HFF-Myc (cell line): ENCODE measurements at regions not wholly inside any gene's neighbourhood (a gene's known extent, or its start where the extent isn't known, plus 50 kb on each side); places are given as distances from the start of the nearest gene placed in this dataset.

Experiments
- DNase-seq: peaks from one replicate; pipeline ENCODE4 v3.0.0-alpha.2; 2011; ENCODE audit warnings: low read depth; ENCODE audit errors: extremely low read depth
- H3K4me3 ChIP-seq: replicated peaks from 2 replicates; pipeline ENCODE4 v1.5.1; 2011; ENCODE audit warnings: low read depth, mild to moderate bottlenecking, control low read depth, low read length
- TF ChIP-seq, protein P1 (sequence below): IDR thresholded peaks from 2 replicates; pipeline ENCODE4 v1.5.1; 2012; ENCODE audit warnings: mild to moderate bottlenecking, low read depth, low read length, control low read depth; ENCODE audit errors: missing control alignments

DNA sequence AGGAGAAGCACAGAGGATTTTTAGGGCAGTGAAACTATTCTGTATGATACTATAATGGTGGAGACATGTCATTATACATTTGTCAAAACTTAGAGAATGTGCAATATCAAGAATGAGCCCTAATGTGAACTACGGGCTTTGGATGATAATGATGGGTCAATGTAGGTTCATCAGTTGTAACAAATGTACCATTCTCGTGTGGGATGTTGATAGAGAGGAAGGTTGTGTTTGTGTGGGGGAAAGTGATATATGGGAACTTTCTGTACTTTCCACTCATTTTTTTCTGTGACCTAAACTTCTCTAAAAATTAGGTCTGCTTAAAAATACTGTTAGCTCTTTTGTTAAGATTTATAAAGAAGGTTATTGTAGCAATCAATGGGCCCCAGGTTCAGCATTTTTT is 138.9 kb downstream of the SPATA31D1 start:
- no peak for DNase-seq

DNA sequence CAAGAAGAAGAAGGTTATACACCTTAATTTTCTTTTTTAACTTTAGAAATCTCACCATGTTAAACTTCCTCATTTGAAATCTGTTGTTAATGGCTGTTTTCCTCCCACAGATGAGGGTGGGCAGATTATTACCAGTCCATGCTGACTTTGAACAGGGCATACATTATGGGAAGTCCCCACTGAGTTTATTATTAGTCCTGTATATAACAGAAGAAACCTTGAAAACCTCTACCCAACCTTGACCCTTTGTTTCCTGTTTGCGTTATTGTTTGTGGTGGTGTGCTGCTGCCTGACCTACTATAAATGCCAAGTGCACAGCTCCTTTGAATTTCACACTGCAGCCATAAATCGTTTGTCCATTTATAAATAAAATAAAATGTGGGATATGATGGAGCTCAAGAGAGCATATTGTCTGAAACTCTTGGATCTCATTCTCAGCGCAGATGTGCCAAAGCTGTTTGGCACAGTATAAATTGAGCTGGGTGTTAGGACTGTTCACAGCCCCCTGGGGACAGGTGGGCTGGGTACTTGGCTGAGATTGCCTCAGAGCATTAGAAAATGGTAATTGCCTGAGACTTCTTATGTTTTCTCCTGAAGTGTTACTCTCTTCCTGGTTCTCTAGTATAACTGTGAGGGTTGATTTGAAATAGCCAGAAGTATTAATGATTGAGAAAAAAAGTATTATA is 139.6 kb downstream of the SPATA31D1 start:
- TF ChIP-seq, protein P1, sequence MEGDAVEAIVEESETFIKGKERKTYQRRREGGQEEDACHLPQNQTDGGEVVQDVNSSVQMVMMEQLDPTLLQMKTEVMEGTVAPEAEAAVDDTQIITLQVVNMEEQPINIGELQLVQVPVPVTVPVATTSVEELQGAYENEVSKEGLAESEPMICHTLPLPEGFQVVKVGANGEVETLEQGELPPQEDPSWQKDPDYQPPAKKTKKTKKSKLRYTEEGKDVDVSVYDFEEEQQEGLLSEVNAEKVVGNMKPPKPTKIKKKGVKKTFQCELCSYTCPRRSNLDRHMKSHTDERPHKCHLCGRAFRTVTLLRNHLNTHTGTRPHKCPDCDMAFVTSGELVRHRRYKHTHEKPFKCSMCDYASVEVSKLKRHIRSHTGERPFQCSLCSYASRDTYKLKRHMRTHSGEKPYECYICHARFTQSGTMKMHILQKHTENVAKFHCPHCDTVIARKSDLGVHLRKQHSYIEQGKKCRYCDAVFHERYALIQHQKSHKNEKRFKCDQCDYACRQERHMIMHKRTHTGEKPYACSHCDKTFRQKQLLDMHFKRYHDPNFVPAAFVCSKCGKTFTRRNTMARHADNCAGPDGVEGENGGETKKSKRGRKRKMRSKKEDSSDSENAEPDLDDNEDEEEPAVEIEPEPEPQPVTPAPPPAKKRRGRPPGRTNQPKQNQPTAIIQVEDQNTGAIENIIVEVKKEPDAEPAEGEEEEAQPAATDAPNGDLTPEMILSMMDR = no peak
- no peak overlapping the region for H3K4me3 ChIP-seq
- DNase-seq = no peak

More for the DNA sequence above, 138.9 kb downstream of the SPATA31D1 start:
- H3K4me3 ChIP-seq = no peak overlapping the region
- TF ChIP-seq, protein P1 = no peak

DNA sequence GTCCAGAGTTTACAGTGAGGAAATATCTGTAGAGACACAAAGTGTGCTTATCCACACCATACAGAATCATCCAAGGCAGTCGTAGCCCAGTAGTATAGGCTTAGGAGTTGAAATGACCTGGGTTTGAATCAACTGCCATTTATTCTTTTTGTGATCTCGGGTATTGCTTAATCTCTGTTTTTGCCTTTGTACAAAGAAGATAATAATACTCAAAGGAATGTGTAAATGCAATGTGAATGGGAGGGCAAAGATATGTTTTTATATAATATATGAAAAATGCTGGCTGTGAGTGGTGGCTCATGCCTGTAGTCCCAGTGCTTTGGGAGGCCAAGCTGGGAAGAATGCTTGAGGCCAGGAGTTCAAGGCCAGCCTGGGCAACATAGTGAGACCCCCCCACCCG is 141.1 kb downstream of the SPATA31D1 start:
- TF ChIP-seq, protein P1 = no peak
- DNase-seq = no peak
- no peak overlapping the region for H3K4me3 ChIP-seq

DNA sequence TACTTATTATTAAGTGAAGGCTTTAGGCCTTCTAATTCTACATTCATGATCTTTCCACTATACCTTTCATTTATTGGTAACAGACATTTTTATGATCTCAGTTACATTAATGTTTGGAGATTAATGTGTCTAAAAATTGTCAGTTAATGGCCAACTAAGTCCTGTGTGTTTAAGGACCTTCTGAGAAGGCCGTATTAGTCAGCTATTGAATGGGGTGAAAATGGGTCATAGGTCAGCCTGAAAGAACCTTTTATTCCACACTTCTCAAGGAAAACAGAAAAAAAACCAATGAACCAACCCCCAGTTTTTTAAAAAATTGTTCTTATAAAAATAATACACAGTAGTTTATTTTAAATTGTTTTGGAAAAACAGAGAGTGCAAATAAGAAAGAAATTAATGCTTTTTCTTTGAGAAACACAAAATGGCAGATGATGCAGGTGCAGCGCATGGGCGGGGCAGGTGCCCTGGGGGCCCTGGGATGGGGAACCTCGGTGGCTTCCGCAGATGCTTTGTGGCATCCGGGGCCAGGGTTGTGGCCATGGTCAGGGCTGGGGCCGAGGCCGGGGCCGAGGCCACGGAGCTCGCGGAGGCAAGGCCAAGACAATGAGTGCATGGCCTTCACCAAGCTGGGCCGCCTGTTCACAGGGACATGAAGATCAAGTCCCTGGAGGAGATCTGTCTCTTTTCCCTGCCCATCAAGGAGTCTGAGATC is 141.9 kb downstream of the SPATA31D1 start:
- TF ChIP-seq, protein P1 = no peak
- H3K4me3 ChIP-seq = no peak overlapping the region
- DNase-seq = no peak

DNA sequence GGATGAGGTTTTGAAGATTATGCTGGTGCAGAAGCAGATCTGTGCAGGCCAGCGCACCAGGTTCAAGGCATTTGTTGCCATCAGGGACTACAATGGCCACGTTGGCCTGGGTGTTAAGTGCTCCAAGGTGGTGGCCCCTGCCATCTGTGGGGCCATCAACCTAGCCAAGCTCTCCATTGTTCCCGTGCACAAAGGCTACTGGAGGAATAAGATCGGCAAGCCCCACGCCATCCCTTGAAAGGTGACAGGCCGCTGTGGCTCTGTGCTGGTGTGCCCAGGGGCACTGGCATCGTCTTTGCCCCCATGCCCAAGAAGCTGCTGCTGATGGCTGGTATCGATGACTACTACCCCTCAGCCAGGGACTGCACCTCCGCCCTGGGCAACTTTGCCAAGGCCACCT is 142.5 kb downstream of the SPATA31D1 start:
- TF ChIP-seq, protein P1 = no peak
- no peak overlapping the region for H3K4me3 ChIP-seq
- no peak for DNase-seq

DNA sequence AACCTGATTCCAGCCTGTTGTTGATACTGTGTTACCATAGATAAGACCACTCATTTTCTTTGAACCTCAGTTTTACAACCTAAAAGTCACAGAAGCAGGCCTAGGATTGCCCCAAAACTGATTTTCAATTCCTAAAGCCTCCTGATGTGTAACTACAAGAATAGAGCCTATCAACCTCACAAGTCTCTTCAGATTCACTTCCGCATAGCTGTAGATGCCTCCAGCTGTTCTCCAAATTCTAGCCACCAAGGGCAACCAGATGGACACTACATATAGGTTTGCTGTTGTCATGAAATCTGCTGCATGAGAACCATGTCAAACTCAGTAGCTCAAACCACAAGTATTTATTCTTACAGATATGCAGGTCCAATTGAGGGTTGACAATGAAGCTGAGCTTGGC is 143.5 kb downstream of the SPATA31D1 start:
- no peak for DNase-seq
- H3K4me3 ChIP-seq = no peak overlapping the region
- TF ChIP-seq, protein P1 = no peak
